Superior temporal gyrus (tissue), 1 donor: ENCODE measurements at regions not wholly inside any gene's neighbourhood (a gene's known extent, or its start where the extent isn't known, plus 50 kb on each side); places are given as distances from the start of the nearest gene placed in this dataset.

Experiments used
- DNase-seq: peaks from one replicate; pipeline ENCODE4 v3.0.0-alpha.2; 2016; ENCODE audit errors: extremely low spot score

- DNase-seq = no peak
Measured at GRCh38 chr4:107318078-107318477, 282.0 kb upstream of the DKK2 start.

GRCh38 chr4:107317611-107318010, 281.5 kb upstream of the DKK2 start:
- no peak for DNase-seq

DNA sequence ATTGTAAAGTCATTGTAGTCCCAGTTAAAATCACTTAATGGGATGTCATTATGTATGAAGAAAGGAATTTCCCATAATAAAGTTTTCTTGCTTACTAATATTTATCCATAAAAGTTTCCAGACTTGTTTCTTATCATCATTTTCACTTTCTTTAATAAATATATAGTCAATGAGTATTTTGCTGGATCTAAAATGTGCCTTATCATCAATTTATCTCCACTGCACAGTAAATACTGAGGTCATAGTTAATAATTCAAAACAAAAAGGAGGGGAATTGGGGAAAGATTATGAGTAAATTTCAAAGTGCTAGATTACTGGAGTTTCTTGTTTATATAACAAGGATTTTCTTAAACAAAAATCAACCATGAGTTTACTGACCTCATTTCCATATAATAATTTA, 279.5 kb upstream of the DKK2 start:
- DNase-seq = no peak

- DNase-seq = no peak
Measured at GRCh38 chr4:107314156-107314555, 278.0 kb upstream of the DKK2 start.

DNA sequence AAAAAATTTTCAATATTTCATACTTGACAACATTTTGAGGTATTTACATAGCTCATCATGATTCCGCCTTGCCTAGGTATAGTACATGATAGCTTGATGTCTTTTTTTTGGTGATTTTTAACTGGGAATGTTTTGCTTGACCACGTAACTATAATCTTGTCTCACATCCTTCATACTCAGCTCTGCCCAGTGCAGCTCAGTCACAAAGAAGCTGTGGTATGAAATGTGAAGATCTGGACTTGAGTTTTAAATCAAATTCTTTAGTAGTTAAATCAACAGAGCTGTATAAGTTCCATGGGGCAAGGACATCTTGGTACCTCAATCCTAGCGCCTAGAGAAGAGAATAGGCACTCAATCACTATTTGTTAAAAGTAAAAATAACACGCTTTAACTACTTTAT, 276.3 kb upstream of the DKK2 start:
- no peak for DNase-seq

DNA sequence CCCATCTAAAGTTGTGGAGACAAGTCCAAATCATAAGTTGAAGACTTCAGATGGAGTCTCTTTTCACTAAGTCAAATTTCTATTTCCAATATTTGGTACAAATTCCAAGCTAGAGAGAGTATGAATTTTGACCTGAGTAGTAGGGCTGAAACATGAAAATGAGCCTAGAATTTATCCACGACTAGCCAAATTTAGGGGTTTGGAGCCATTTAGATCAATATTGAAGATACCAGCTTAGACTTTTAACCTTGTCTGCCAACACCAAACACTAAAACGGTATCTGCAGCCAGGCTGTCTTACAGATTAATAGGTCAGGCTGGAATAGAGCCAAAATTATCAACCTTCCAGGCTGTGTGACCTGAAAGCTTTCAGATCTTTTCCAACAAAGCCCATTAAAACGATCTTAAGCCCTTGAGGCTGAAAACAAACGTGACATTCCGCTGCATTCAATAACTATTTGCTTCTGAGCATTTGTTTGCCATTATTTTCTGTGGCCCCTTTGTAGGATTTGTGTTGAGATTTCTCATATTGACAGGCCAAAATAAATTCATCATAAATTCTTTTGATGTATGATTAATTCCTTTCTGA, 268.7 kb upstream of the DKK2 start:
- no peak for DNase-seq

GRCh38 chr4:107299646-107300045, 263.5 kb upstream of the DKK2 start:
- DNase-seq = no peak

GRCh38 chr4:107292979-107293378, 256.9 kb upstream of the DKK2 start:
- no peak for DNase-seq

- no peak for DNase-seq
Measured at GRCh38 chr4:107283587-107284559, 247.8 kb upstream of the DKK2 start.

DNA sequence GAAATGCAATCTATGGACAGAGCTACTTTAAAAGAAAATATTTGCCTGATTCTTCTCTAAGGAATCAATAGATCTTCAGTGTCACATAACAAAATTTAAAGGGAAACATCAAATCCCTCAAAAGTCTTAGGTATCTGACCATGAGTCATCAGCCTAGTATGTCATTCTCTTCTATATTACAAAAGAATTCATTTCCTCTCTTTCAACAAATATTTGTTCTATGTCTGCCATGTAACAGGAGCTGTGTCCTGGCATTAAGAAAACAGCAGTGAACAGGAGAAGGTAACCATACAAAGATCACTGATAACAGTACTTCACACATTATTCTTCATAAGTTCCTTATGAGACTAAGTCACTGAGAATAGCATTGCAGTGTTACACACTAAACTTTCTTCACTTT, 243.6 kb upstream of the DKK2 start:
- DNase-seq = no peak

GRCh38 chr4:107278791-107279483, 242.8 kb upstream of the DKK2 start:
- no peak for DNase-seq

- DNase-seq = no peak
Measured at GRCh38 chr4:107276052-107276451, 239.9 kb upstream of the DKK2 start.

DNA sequence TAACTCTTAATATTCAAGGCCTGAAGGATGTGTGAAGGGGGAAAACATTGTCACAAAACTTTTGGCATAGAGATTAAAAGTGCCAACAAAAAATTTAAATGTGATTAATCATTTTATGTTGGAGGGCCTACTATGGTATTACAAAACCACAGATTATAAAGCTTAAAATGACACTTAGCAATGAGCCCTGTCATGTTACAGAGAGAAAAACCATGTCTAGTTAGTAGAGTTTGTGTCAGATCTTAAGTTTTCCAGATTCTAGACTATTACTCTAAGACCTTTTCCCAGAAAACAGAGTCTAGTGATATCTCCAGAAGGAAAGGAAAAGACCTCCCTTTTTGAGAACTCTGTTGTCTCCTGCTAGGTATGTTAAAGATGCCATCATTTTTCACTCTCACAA, 239.1 kb upstream of the DKK2 start:
- no peak for DNase-seq

DNA sequence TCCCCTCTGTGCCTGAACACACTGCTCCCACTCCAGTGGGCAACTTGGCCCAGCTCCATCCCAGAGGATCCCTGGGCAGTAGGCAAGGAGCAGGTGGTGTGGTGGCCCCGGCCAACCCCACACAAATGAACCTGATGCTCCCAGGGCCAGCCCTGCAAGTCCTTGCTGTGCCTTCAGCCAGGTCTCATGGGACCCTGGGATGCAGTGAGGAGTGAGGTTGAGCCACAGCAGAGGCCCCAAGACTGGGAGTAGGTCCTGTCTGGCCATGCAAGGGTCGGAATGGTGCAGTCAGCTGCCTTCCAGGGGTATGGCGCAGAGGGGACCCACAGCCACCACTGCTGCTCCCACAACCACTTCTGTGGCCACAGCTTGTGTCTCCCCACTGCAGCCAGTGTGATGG, 234.5 kb upstream of the DKK2 start:
- no peak for DNase-seq

- no peak for DNase-seq
Measured at GRCh38 chr4:107269175-107269574, 233.1 kb upstream of the DKK2 start.

- no peak for DNase-seq
Measured at GRCh38 chr4:107265859-107266258, 229.7 kb upstream of the DKK2 start.

- no peak for DNase-seq
Measured at GRCh38 chr4:107261241-107261874, 225.2 kb upstream of the DKK2 start.

GRCh38 chr4:107258359-107258758, 222.2 kb upstream of the DKK2 start:
- no peak for DNase-seq

GRCh38 chr4:107255596-107255995, 219.5 kb upstream of the DKK2 start:
- DNase-seq = no peak

DNA sequence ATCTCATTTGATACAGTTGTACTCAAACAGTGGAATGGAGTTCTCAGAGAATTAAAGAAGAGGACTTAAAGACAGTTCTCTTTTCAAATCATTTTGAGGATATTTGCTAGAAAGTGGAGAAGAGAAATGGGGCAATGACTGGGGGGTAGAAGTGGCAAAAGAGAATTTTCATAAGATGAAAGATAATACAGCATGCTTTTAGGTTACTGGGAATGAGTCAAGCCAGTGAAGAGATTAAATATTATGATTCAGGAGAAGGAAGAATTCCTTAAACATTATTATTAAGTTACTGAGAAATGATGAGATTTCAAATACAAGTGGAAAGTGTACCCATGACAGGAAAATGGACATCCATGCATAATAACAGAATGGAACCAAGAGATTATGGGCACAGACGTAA, 219.0 kb upstream of the DKK2 start:
- no peak for DNase-seq

DNA sequence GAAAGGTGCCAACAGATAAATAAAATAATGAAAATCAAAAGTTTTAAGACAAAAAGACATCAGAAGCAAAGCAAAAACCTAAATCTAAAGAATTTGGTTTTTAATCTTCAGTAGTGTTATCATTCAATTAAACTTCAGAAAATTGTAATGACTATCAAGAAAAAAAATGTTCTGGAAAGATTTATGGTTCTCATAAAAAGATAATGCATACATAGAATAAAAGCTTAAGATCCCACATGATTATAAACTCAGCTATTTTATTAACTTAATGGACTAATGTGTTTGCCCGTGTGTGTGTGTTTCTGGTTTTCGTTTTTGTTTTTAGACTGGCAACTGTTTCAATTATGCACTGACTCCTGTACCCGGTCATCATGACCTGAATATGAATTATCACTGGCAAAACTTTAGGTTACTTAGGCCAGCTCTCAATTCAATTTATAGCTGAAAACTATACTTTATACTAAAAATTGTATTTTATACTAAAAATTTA, 217.5 kb upstream of the DKK2 start:
- DNase-seq = no peak

GRCh38 chr4:107253090-107253489, 217.0 kb upstream of the DKK2 start:
- DNase-seq = no peak
